Gastrocnemius medialis (tissue), 4 donors: ENCODE measurements at regions not wholly inside any gene's neighbourhood (a gene's known extent, or its start where the extent isn't known, plus 50 kb on each side); places are given as distances from the start of the nearest gene placed in this dataset.

Experiments used
- ATAC-seq, 2 donors: fragments of 150-250 bp; one replicate each; pipeline ENCODE4 v1.9.1; 2016
- DNase-seq, 2 donors: peaks; one replicate each; pipeline ENCODE4 v3.0.0-alpha.2; 2019
- H3K27ac ChIP-seq, 4 donors: fragments of 200-600 bp; sonication (generic); 1 replicate in 1 of 4; 2 replicates in 3 of 4; pipeline ENCODE4 v1.5.1; 2016 to 2018; ENCODE audit warnings: mild to moderate bottlenecking in 2 of 4, moderate library complexity in 1 of 4
- H3K27me3 ChIP-seq, 3 donors: fragments of 200-600 bp; sonication (generic) in 2 of 3; 1 replicate in 1 of 3; 2 replicates in 2 of 3; pipeline versions ENCODE4 v1.5.1 to v1.6.0; 2016 to 2019; ENCODE audit warnings: mild to moderate bottlenecking in 1 of 3, moderate library complexity in 1 of 3
- H3K36me3 ChIP-seq, 2 donors: fragments of 200-600 bp; sonication (generic) in 1 of 2; one replicate each; pipeline ENCODE4 v1.5.1; 2017 to 2018
- H3K4me1 ChIP-seq, 2 donors: fragments of 200-600 bp; sonication (generic) in 1 of 2; one replicate each; pipeline ENCODE4 v1.5.1; 2016 to 2017; ENCODE audit warnings: mild to moderate bottlenecking in 2 of 2
- H3K4me3 ChIP-seq, 4 donors: fragments of 200-600 bp; sonication (generic) in 3 of 4; 1 replicate in 1 of 4; 2 replicates in 3 of 4; pipeline ENCODE4 v1.5.1; 2016 to 2019; ENCODE audit warnings: mild to moderate bottlenecking in 2 of 4
- H3K9me3 ChIP-seq, 3 donors: fragments of 200-600 bp; sonication (generic) in 2 of 3; 1 replicate in 1 of 3; 2 replicates in 2 of 3; pipeline ENCODE4 v1.5.1; 2016 to 2019
- POLR2A ChIP-seq, 2 donors: fragments of 450-650 bp; IDR thresholded peaks; one replicate each; pipeline ENCODE4 v1.6.1; 2017; ENCODE audit warnings: antibody characterized with exemption in 2 of 2, mild to moderate bottlenecking in 2 of 2, moderate library complexity in 2 of 2
- in situ Hi-C, 4 donors: fragments of 200-750 bp; cut with MboI; loops; one replicate each; pipeline versions ENCODE4 v1.15.0 to v1.8.0; 2017; ENCODE audit warnings: low sequenced_read_pairs in 4 of 4
- intact Hi-C: fragments of 100-400 bp; cut with DNase I; formaldehyde crosslinking; loops from one replicate; pipeline ENCODE4 v1.15.1; 2023; ENCODE audit warnings: low total_unique reads
- TF ChIP-seq, protein P1 (sequence below), 5 experiments: fragments of 450-650 bp in 3 of 5; fragments of 200-600 bp in 2 of 5; sonication (generic) in 2 of 5; IDR thresholded peaks in 4 of 5; conservative IDR thresholded peaks in 1 of 5; 1 replicate in 4 of 5; 2 replicates in 1 of 5; pipeline ENCODE4 v1.5.1; 2016 to 2019; ENCODE audit warnings: antibody characterized with exemption in 5 of 5, mild to moderate bottlenecking in 3 of 5, moderate library complexity in 3 of 5

DNA sequence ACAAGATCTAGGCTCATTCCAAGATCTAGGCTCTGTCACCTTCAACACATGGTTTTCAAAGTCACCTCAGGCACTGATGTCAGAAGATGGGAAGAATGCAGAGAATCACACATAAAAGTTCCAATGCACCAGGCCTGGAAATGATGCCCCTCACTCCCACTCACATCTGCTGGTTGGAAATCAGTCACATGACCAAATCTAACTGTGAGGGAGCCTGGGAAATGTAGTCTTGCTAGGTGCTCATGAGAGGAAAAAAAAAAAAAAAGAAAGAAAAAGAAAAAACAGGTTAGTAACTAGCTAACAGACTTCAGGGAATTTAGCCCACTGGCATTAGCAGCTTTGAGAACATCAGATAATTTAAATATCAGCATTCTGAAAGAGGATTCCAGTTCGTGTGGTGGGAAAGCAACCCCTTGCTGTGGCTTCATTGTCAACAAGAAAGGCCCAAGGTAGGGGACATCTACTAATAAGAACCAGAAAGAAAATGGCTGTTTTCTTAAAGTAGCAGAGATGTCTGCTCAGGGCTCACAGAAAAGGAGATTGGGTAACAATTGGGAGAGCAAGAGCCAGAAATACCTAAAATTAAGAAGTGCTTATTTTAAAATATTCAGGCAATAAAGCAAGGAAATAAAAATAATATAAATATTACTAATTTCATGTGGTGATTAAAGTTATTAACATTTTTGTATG lies 614.3 kb downstream of the ACTL7B start:
- intact Hi-C loops (no loop called here), in situ Hi-C loops (no loop called here)
- DNase-seq = no peak
- no peak overlapping the region for H3K4me3 ChIP-seq
- no peak for TF ChIP-seq POLR2A (IDR thresholded peaks at IDR 0.05)
- TF ChIP-seq, protein P1, sequence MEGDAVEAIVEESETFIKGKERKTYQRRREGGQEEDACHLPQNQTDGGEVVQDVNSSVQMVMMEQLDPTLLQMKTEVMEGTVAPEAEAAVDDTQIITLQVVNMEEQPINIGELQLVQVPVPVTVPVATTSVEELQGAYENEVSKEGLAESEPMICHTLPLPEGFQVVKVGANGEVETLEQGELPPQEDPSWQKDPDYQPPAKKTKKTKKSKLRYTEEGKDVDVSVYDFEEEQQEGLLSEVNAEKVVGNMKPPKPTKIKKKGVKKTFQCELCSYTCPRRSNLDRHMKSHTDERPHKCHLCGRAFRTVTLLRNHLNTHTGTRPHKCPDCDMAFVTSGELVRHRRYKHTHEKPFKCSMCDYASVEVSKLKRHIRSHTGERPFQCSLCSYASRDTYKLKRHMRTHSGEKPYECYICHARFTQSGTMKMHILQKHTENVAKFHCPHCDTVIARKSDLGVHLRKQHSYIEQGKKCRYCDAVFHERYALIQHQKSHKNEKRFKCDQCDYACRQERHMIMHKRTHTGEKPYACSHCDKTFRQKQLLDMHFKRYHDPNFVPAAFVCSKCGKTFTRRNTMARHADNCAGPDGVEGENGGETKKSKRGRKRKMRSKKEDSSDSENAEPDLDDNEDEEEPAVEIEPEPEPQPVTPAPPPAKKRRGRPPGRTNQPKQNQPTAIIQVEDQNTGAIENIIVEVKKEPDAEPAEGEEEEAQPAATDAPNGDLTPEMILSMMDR (IDR thresholded peaks at IDR 0.05 in 4 of 5, conservative IDR thresholded peaks at IDR 0.05 in 1 of 5) = no peak
- H3K36me3 ChIP-seq = no peaks in the 10 kb centered on the region
- no peaks in the 10 kb centered on the region for H3K4me1 ChIP-seq
- H3K27me3 ChIP-seq = no peaks in the 10 kb centered on the region
- H3K9me3 ChIP-seq = no peaks in the 10 kb centered on the region
- no peak for ATAC-seq
- H3K27ac ChIP-seq = no peak overlapping the region

DNA sequence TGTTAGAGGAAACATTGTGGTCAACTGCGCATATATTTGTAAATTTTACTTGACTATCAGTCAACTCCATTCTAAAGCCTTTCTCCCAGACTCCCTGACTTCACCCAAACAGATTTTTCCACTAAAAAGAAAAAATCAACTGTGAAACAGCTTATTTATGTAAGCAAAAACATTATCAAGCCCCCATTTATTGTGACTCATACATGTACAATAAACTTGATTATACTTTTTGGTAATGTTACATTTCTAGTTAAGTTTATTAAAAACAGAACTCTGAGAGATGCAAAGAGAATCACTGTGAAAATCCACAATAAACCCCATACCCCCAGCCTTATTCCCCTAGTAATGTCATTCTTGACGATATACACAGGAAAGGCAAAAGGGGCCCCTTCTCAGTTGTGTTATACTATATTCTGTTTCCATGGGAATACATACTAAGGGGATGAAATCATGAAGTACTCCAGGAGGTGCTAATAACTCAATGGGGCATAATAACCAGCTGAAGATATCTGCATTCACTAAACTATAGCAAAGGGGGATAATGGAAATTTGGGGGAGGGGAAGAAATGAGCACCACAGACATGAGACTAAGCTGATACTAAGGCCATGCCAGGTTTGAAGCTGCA lies 616.0 kb downstream of the ACTL7B start:
- H3K4me1 ChIP-seq = no peaks in the 10 kb centered on the region
- DNase-seq (no peak), ATAC-seq (no peak)
- no peak overlapping the region for H3K4me3 ChIP-seq
- no peak overlapping the region for H3K27ac ChIP-seq
- no peaks in the 10 kb centered on the region for H3K27me3 ChIP-seq
- intact Hi-C loops = no loop called here
- in situ Hi-C loops = no loop called here
- TF ChIP-seq, protein P1 (IDR thresholded peaks at IDR 0.05 in 4 of 5, conservative IDR thresholded peaks at IDR 0.05 in 1 of 5) = no peak
- no peak for TF ChIP-seq POLR2A (IDR thresholded peaks at IDR 0.05)
- no peaks in the 10 kb centered on the region for H3K9me3 ChIP-seq
- H3K36me3 ChIP-seq = no peaks in the 10 kb centered on the region

DNA sequence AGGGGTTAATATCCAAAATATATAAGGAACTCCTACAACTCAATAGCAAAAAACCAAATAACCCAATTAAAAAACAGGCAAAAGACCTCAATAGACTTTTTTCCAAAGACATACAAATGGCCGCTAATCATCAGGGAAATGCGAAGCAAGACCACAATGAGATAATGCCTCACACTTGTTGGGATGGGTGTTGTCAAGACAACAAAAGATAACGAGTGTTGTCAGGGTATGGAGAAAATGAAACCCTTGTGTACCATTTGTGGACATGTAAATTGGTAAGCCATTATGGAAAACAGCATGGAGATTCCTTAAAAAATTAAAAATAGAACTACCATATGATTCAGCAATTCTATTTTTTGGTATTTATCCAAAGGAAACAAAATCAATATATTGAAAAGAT lies 620.2 kb downstream of the ACTL7B start:
- H3K36me3 ChIP-seq = no peaks in the 10 kb centered on the region
- H3K4me1 ChIP-seq = no peaks in the 10 kb centered on the region
- intact Hi-C loops = no loop called here
- TF ChIP-seq, protein P1 (IDR thresholded peaks at IDR 0.05 in 4 of 5, conservative IDR thresholded peaks at IDR 0.05 in 1 of 5) = no peak
- no peak for TF ChIP-seq POLR2A (IDR thresholded peaks at IDR 0.05)
- in situ Hi-C loops = no loop called here
- DNase-seq (no peak), ATAC-seq (no peak)
- no peaks in the 10 kb centered on the region for H3K27me3 ChIP-seq
- no peak overlapping the region for H3K27ac ChIP-seq
- no peaks in the 10 kb centered on the region for H3K9me3 ChIP-seq
- no peak overlapping the region for H3K4me3 ChIP-seq

DNA sequence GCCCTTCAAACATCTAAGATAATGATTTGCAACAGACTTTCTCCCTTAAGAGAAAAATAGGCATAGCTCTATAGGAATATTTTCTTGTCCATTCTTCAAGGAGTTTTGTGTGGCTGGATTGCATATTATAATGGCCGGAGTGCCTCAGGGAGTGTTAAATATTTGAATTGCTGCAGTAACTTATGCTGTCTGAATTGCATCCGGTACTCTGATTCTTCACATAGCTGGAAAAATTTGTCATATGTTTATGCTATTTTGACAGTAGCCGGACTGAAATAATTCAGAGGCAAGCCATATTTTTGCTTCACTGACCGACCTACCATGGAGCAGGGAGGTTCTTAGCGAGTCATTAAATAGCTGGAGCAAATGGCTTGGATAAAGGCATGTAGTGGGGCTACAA lies 621.0 kb downstream of the ACTL7B start:
- Histone ChIP-seq H3K36me3 (no peaks in the 10 kb centered on the region), H3K4me3 (no peak overlapping the region), H3K27ac (no peak overlapping the region), H3K9me3 (no peaks in the 10 kb centered on the region), H3K27me3 (no peaks in the 10 kb centered on the region), H3K4me1 (no peaks in the 10 kb centered on the region)
- TF ChIP-seq POLR2A (IDR thresholded peaks at IDR 0.05) = no peak
- TF ChIP-seq, protein P1 (IDR thresholded peaks at IDR 0.05 in 4 of 5, conservative IDR thresholded peaks at IDR 0.05 in 1 of 5) = no peak
- in situ Hi-C loops (no loop called here), intact Hi-C loops (no loop called here)
- no peak for DNase-seq
- ATAC-seq = no peak
